NT2/D1 (cell line): ENCODE measurements at regions not wholly inside any gene's neighbourhood (a gene's known extent, or its start where the extent isn't known, plus 50 kb on each side); places are given as distances from the start of the nearest gene placed in this dataset.

Source experiments
- SUZ12 ChIP-seq: IDR thresholded peaks from 2 replicates; pipeline ENCODE4 v1.6.1; 2011; ENCODE audit not compliant: insufficient read length, insufficient read depth; ENCODE audit errors: extremely low read depth
- ZNF274 ChIP-seq: IDR thresholded peaks from 2 replicates; pipeline ENCODE4 v1.6.1; 2011; ENCODE audit warnings: mild to moderate bottlenecking, low read depth, low read length

DNA sequence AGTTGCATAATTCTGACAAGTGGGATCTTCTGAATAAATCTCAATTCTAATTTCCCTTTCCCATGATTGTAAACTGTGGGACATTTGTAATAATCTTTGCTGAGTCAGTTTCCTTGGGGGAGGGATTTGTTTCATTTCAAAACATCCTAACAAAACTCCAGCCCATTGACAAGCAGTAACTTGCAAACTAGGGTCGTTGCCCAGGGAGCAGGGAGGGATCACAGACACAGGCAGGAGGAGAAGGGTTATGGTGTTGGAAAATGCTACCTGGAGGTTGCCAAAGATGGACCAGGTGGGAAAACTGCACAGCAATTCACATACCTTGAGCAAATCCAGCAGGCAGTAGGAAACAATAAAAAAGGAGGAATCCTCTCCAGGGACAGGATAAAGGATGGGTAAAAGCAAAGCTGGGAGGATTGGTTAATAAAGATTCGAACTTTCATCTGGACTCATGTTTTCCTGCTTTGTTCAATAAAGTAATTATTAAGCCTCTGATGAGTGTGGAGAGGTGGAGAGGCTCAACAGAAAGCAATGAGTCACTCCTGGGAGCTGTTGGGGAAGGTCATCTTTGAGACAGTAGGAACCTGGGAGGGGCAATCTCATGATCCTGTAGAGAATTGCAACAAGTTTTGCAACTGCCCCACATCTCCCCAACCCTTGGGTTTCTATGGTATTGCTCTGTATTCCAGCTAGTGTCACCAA lies 87.3 kb upstream of the AKIRIN2 start:
- TF ChIP-seq SUZ12 (no peak), ZNF274 (no peak)
